GM12873 (cell line): ENCODE measurements at regions not wholly inside any gene's neighbourhood (a gene's known extent, or its start where the extent isn't known, plus 50 kb on each side); places are given as distances from the start of the nearest gene placed in this dataset.

ENCODE experiments used
- TF ChIP-seq, protein P1 (sequence below): IDR thresholded peaks from 2 replicates; pipeline ENCODE4 v1.5.1; 2012; ENCODE audit warnings: low read depth, mild to moderate bottlenecking, moderate library complexity, low read length, control low read depth; ENCODE audit not compliant: insufficient read depth; ENCODE audit errors: missing control alignments

GRCh38 chr13:91132786-91133185, 214.7 kb upstream of the MIR17HG start:
- TF ChIP-seq, protein P1, sequence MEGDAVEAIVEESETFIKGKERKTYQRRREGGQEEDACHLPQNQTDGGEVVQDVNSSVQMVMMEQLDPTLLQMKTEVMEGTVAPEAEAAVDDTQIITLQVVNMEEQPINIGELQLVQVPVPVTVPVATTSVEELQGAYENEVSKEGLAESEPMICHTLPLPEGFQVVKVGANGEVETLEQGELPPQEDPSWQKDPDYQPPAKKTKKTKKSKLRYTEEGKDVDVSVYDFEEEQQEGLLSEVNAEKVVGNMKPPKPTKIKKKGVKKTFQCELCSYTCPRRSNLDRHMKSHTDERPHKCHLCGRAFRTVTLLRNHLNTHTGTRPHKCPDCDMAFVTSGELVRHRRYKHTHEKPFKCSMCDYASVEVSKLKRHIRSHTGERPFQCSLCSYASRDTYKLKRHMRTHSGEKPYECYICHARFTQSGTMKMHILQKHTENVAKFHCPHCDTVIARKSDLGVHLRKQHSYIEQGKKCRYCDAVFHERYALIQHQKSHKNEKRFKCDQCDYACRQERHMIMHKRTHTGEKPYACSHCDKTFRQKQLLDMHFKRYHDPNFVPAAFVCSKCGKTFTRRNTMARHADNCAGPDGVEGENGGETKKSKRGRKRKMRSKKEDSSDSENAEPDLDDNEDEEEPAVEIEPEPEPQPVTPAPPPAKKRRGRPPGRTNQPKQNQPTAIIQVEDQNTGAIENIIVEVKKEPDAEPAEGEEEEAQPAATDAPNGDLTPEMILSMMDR = no peak

DNA sequence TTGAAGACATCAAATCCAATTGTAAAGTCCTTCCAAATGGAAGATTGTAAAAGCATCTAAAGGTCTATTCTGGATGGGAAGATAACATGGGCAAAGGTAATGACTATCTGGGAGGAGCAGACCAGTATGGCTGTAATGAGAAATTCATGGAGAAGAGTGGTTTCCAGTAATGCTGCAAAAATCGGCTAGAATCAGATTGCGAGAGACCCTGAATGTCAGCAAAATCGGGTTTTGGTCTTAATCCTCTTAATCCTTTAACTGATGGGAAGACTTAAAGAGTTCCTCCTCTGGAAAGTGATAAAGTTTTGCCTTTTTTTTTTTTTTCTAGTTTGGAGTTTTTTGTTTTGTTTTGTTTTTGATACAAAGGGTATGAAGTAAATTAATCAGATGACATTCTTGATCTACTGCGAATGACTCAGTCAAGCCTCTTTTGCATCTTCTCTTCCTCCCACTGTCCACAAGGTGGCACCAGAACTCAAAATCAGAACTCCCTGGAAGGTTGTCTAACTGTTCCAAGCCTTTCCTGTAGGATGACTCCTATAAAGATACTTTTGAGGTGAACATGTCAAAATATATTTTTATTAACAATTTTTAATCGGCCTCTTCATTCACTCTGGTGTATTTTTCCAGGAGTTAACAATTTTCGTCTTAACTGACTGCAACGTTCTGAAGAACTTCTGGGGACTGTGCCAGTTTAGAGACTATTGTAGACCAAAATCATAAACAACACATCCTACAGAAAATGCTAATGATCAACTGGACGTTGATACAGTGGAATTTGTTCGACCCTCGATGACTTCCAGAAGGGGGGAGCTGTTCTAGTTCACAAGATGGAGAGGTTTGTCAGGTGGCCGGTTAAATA, 213.3 kb upstream of the MIR17HG start:
- TF ChIP-seq, protein P1 = peak; percentile 79

GRCh38 chr13:91134803-91135184, 212.7 kb upstream of the MIR17HG start:
- TF ChIP-seq, protein P1 = no peak

GRCh38 chr13:91135376-91135775, 212.1 kb upstream of the MIR17HG start:
- TF ChIP-seq, protein P1 = no peak

GRCh38 chr13:91135968-91136367, 211.5 kb upstream of the MIR17HG start:
- TF ChIP-seq, protein P1 = no peak

DNA sequence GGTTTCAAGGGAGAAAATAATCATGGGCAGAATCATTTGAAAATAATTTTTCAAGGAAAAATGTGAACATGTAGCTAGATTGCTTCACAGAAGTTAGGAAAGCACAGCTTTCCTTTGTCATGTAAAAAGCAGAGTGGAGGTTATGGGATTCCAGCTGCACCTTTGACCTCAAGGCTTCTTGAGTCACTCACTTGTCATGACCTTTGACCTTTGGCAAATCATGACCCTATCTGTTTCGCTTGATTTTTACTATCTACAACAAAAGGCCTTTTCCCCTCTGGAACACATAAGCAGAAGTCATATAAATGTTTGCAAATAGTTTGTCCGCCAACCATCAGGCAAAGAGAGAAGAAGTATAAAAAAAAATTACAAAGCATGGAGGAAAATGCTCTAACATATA, 210.7 kb upstream of the MIR17HG start:
- TF ChIP-seq, protein P1 = no peak

DNA sequence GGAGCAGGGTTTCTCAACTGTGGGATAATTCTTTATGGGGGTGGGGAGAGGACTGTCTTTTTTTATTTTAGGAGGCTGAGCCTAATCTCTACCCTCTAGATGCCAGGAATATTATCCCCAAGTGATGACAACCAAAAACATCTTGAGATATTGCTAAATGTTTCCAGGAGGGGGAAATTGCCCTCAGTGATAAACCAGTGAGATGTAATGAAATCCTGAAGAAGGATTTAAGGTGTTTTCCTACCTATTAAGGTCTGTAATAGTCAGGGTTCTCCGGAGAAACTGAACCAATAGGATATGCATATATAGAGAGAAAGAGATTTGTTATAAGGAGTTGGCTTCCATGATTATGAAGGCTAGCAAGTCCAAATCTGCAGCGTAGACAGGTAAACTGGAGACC, 208.3 kb upstream of the MIR17HG start:
- TF ChIP-seq, protein P1 = no peak
